ENCODE measurements at regions not wholly inside any gene's neighbourhood (a gene's known extent, or its start where the extent isn't known, plus 50 kb on each side); places are given as distances from the start of the nearest gene placed in this dataset.
A peak's percentile ranks its signal among the peaks of the same experiment; 100 is the strongest.

- DNase-seq = no peak
Measured at GRCh38 chr6:2414885-2415547, 169.6 kb upstream of the GMDS start.

DNA sequence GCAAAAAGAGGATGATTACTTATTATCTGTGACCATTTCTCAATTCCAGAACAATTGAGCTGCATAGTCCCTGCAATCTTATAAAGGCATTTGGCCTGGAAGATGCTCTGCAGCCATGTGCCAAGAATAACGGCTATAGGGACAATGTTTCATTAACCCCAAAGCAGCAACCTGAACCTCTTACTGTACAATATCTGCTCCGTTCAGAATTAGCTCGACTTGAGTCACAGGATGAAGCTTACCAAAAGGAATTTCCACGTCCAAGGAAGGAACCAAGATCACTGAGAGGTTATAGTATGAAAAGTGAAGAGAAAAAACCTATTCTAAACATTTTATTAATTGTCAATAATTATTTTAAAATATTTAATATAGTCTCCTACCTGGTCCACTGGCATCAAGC, 167.3 kb upstream of the GMDS start:
- DNase-seq = no peak

GRCh38 chr6:2410656-2411380, 165.4 kb upstream of the GMDS start:
- no peak for DNase-seq

- DNase-seq = no peak
Measured at GRCh38 chr6:2407525-2407924, 162.1 kb upstream of the GMDS start.

- no peak for DNase-seq
Measured at GRCh38 chr6:2404211-2404929, 159.0 kb upstream of the GMDS start.

- DNase-seq = no peak
Measured at GRCh38 chr6:2403546-2403945, 158.1 kb upstream of the GMDS start.

- peak; percentile 33 for DNase-seq
Measured at GRCh38 chr6:2396846-2397630, 151.6 kb upstream of the GMDS start.

DNA sequence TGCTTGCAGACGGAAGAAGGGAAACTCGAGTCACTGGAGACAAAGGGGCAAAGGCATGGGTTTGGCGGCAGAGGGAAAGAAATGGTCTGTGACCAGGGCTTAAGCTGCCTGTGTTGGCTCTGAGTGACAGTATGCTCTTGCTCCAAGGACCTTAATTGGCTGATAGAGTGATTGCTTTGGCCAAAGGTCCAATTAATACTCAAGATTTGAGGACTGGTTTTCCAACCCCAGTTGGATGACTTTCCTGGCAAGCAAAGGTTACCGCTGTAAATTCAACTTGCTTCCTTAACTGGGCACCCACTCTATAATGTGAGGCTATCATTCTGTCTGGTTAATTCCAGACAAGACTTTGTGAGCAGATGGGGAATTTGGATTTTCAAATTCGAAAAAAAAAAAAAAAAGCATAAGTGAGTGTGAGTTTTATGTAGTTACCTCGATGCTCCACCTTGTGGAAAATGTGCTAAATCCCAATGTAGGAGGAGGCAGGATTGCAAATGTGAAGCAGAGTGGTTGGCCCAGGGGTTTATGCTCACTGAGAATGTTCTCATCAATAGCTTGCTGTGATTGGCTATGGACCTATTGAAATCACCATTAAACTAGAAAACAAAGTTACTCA, 150.7 kb upstream of the GMDS start:
- DNase-seq = peak; percentile 22

DNA sequence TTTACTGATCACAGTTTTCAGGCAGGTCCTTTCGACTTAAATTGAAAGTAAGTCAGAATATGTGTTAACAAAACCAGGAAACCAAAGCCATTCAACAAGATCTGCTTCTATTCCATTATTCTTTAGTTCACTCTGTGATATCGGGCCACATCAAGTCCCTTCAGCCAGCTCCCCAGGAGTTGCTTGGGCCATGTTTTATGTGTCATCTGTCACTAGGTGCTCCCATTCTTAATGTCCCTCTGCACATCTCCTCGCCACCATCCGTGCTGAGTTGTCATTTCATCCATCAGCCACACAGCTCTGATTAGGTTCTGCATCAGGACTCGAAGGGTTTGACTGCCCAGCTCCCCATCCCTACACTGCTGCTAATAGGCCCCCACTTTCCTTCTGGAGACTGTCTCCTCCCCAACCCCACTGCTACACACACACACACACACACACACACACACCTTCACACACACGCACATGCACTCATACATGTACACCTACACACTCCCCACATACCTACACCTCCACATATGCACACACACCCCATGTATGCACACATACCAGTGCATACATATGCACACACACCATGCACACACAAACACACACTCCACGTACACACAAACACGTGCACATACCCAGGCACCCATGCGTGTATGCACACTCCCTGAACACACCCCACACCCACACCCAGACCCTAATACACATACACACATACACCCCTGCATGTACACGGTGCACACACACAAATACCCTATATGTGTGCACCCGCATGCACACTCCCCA, 143.3 kb upstream of the GMDS start:
- no peak for DNase-seq

- no peak for DNase-seq
Measured at GRCh38 chr6:2387445-2387844, 142.0 kb upstream of the GMDS start.

- no peak for DNase-seq
Measured at GRCh38 chr6:2385471-2385983, 140.1 kb upstream of the GMDS start.

DNA sequence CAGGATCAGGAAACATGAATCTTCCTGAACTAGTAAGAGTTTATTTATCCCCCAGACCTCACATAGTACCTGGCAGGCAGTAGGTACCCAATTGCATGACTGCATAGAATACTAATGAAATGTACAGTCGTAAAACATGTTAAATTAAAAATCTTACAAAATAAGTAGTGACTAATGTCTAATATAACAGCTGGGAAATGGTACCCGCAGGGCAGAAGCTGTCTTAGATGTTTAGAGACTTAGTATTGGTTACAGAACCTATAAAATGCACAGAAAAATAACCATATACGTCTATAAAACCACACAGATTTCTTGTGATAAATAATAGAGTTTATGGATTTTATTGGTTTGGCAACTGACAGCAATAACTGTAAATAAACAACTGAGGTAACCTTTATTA, 139.1 kb upstream of the GMDS start:
- DNase-seq = no peak

GRCh38 chr6:2381872-2382661, 136.7 kb upstream of the GMDS start:
- DNase-seq = no peak

GRCh38 chr6:2378891-2379652, 133.7 kb upstream of the GMDS start:
- no peak for DNase-seq

- DNase-seq = no peak
Measured at GRCh38 chr6:2378046-2378657, 132.7 kb upstream of the GMDS start.

GRCh38 chr6:2376429-2377355, 131.3 kb upstream of the GMDS start:
- DNase-seq = no peak

- no peak for DNase-seq
Measured at GRCh38 chr6:2375443-2375842, 130.0 kb upstream of the GMDS start.

DNA sequence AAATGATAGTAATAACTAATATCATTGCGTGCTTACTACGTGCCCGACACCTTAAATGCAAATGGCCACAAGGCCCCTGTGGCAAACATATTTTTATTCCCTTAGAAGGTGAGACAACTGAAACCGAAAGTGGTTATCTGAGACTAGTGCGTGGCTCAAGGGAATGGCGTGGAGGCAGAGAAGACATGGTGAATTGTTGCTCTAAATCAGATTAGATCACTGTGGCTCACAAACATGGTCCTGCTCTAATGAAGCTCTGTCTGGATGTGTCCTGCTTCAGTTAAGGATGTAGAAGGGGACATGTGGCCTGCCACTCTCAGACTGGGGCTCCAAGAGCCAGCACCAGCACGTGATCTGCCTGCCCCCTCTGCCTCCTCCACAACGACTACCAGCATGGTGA, 124.2 kb upstream of the GMDS start:
- DNase-seq = no peak

DNA sequence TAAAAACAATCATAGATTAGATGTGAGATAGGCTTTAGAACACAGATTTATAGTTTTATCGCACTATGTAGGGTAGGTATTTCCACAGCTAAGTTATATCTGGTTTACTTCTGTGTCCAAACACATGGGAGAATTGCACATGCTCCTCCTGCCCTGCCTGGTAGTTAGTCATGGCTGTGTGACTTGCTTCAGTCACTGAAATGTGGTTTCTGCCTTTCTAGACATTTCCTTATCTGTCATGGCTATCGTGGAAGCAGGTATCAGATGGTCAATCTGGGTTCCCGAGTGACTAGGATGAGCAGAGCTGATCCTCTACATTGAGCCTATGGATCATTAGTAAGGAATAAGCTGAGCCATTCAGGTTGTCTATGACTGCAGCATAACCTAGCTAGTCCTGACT, 117.8 kb upstream of the GMDS start:
- DNase-seq = no peak

All from DMS79 (cell line).